BJ (cell line): ENCODE measurements at regions not wholly inside any gene's neighbourhood (a gene's known extent, or its start where the extent isn't known, plus 50 kb on each side); places are given as distances from the start of the nearest gene placed in this dataset.

ENCODE experiments used
- CTCF ChIA-PET: fragments of 350-600 bp; formaldehyde crosslinking; extraction: SDS; loops from one replicate; lab custom pipeline; 2021; ENCODE audit warnings: antibody characterized with exemption, inconsistent platforms; lab: Yijun Ruan, JAX
- POLR2A ChIA-PET: fragments of 300-600 bp; sonication (Branson Sonifier 250); formaldehyde crosslinking; extraction: SDS; loops from one replicate; lab custom pipeline; 2021; ENCODE audit warnings: antibody characterized with exemption; lab: Charles Lee
- DNase-seq: peaks from one replicate; pipeline ENCODE4 v3.0.0-alpha.2; 2011; ENCODE audit warnings: low read depth
- H3K27me3 ChIP-seq: 2 replicates; pipeline ENCODE4 v1.6.0; 2011; ENCODE audit warnings: low read length; ENCODE audit not compliant: control insufficient read depth, insufficient read depth
- H3K36me3 ChIP-seq: 2 replicates; pipeline ENCODE4 v1.5.1; 2011; ENCODE audit warnings: low read length; ENCODE audit not compliant: control insufficient read depth, insufficient read depth
- H3K4me3 ChIP-seq: 2 replicates; pipeline ENCODE4 v1.5.1; 2011; ENCODE audit warnings: low read depth, mild to moderate bottlenecking, control low read depth, low read length
- TF ChIP-seq, protein P1 (sequence below): IDR thresholded peaks from 2 replicates; pipeline ENCODE4 v1.5.1; 2011; ENCODE audit warnings: low read depth, mild to moderate bottlenecking, control low read depth, inconsistent platforms, low read length, moderate library complexity; ENCODE audit not compliant: insufficient read depth

DNA sequence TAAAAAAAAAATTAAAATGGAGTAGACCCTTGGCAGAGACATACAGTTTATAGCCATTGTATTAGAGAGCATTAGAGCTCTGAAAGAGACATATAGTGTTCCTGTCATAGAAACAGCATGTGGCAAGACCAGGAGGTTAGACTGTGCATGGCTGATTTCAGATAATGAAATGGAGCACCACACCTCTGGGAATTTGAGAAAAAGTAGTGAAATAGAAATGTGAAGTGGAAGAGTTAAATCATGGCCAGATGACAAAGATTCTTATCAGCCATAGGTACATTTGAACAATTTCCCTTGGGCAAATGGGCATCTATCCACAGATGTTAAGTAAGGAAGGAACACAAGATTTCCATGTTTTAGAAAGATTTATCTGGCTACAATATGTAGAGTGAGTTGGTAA lies 1083.1 kb downstream of the PLA2G4A start:
- no peaks in the 10 kb centered on the region for H3K36me3 ChIP-seq
- H3K4me3 ChIP-seq: no peak overlapping the region
- no peaks in the 10 kb centered on the region for H3K27me3 ChIP-seq
- ChIA-PET POLR2A (no interaction called here), CTCF (no interaction called here)
- TF ChIP-seq, protein P1, sequence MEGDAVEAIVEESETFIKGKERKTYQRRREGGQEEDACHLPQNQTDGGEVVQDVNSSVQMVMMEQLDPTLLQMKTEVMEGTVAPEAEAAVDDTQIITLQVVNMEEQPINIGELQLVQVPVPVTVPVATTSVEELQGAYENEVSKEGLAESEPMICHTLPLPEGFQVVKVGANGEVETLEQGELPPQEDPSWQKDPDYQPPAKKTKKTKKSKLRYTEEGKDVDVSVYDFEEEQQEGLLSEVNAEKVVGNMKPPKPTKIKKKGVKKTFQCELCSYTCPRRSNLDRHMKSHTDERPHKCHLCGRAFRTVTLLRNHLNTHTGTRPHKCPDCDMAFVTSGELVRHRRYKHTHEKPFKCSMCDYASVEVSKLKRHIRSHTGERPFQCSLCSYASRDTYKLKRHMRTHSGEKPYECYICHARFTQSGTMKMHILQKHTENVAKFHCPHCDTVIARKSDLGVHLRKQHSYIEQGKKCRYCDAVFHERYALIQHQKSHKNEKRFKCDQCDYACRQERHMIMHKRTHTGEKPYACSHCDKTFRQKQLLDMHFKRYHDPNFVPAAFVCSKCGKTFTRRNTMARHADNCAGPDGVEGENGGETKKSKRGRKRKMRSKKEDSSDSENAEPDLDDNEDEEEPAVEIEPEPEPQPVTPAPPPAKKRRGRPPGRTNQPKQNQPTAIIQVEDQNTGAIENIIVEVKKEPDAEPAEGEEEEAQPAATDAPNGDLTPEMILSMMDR: no peak
- no peak for DNase-seq

DNA sequence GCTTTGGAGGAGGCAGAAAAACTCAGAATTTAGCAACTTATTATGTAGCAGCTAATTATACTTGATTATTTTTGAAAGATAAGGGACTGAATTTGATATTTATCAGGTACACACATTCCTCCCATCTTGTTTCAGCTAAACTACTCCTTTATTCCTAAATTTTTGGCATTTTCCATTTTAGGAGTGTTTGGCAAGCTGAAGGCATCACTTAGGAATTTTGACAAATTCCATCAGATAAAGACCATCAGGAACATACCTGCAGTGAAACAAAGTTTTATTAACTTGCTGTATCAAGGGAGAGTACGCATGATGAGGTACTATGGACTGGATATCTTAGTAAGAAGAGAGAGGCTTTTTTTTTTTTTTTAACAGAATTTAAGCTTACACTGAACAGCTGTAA lies 1092.2 kb downstream of the PLA2G4A start:
- TF ChIP-seq, protein P1: no peak
- no peaks in the 10 kb centered on the region for H3K27me3 ChIP-seq
- H3K36me3 ChIP-seq: no peaks in the 10 kb centered on the region
- no peak for DNase-seq
- H3K4me3 ChIP-seq: no peak overlapping the region
- POLR2A ChIA-PET: no interaction called here
- CTCF ChIA-PET: no interaction called here

DNA sequence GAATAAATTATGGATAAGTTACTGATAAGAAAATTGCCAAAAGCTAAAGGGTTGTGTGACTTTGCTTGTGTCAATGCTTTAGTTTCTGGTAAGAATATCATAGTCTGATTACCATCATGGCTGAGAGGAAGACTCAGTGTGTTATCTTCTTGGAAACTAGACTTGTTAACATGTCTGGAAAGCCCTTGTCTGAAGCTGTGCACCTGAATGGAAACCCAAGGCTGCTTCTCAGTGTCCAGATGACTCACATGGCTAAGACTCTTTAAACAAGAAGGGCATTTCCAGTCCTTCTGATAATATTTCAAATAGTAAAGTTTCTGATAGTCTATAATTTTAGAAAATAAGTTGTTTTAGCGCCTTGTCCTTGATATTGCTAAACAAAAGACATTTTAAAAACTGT lies 1092.7 kb downstream of the PLA2G4A start:
- POLR2A ChIA-PET: no interaction called here
- TF ChIP-seq, protein P1: no peak
- no peaks in the 10 kb centered on the region for H3K36me3 ChIP-seq
- CTCF ChIA-PET: no interaction called here
- no peak overlapping the region for H3K4me3 ChIP-seq
- DNase-seq: no peak
- H3K27me3 ChIP-seq: no peaks in the 10 kb centered on the region

DNA sequence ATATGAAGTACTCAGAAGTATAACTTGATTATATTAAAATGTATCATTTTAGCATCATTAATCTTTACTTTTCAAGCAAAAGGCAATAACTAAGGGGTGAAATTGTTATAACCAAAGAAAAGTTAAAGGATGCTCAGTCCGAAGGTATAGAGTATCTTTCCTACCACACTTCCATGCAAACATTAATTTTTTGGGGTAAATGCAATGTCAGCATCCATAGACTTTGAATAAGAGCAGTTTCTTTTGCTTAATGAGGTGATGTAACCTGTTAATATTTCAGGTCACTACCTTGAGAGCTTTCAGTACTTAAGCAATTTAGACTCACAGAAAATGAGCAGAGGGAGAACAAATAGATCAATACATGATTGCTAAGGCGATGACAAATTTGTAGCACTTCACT lies 1093.5 kb downstream of the PLA2G4A start:
- TF ChIP-seq, protein P1: no peak
- H3K36me3 ChIP-seq: no peaks in the 10 kb centered on the region
- POLR2A ChIA-PET: no interaction called here
- no peak for DNase-seq
- no peaks in the 10 kb centered on the region for H3K27me3 ChIP-seq
- CTCF ChIA-PET: no interaction called here
- H3K4me3 ChIP-seq: no peak overlapping the region

DNA sequence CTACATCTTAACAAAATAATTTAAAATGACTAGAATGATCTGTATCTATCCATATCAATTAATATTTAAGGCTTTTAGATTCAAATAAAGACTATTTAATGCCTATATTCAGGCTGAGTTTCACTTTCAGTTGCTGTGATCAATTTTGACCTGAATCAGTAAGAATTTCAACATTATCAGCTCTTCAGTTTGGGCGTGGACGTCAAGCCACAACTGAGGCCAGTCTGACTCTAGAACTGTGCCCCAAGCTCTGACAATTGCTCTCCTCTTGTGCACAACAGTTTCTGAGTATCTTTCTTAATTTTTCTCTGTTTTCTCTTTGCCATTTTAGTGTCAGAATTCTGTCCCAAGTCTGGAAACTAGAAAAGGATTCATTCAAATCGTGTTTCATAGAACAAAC lies 1095.5 kb downstream of the PLA2G4A start:
- POLR2A ChIA-PET: no interaction called here
- DNase-seq: no peak
- CTCF ChIA-PET: no interaction called here
- Histone ChIP-seq H3K27me3 (no peaks in the 10 kb centered on the region), H3K36me3 (no peaks in the 10 kb centered on the region), H3K4me3 (no peak overlapping the region)
- TF ChIP-seq, protein P1: no peak
